ACC112 (cell line): ENCODE measurements at regions not wholly inside any gene's neighbourhood (a gene's known extent, or its start where the extent isn't known, plus 50 kb on each side); places are given as distances from the start of the nearest gene placed in this dataset.

ENCODE experiments used
- H2AFZ ChIP-seq: fragments of 200-600 bp; sonication (generic); one replicate; pipeline ENCODE4 v1.6.0; 2017; ENCODE audit warnings: antibody characterized with exemption, low read length; ENCODE audit not compliant: unreplicated experiment
- H3K27ac ChIP-seq: fragments of 200-600 bp; sonication (generic); 2 replicates; pipeline ENCODE4 v1.5.1; 2014; ENCODE audit warnings: low read depth, mild to moderate bottlenecking, antibody characterized with exemption, low read length, moderate library complexity
- H3K27me3 ChIP-seq: fragments of 200-600 bp; sonication (generic); 2 replicates; pipeline ENCODE4 v1.6.1; 2014; ENCODE audit warnings: mild to moderate bottlenecking, antibody characterized with exemption, low read length, moderate library complexity, mixed read lengths; ENCODE audit not compliant: insufficient read depth
- H3K36me3 ChIP-seq: fragments of 200-600 bp; sonication (generic); 2 replicates; pipeline ENCODE4 v1.6.1; 2016; ENCODE audit warnings: mild to moderate bottlenecking, antibody characterized with exemption, low read length, moderate library complexity, mixed read lengths; ENCODE audit not compliant: insufficient read depth
- H3K4me1 ChIP-seq: fragments of 200-600 bp; sonication (generic); one replicate; pipeline ENCODE4 v1.6.1; 2016; ENCODE audit warnings: low read length, mixed read lengths; ENCODE audit not compliant: insufficient read depth, unreplicated experiment, control insufficient read depth
- H3K4me3 ChIP-seq: fragments of 200-600 bp; sonication (generic); 2 replicates; pipeline ENCODE4 v1.5.1; 2014; ENCODE audit warnings: mild to moderate bottlenecking, low read depth, low read length
- H3K79me2 ChIP-seq: fragments of 200-600 bp; sonication (generic); one replicate; pipeline ENCODE4 v1.6.0; 2016; ENCODE audit warnings: low read length; ENCODE audit not compliant: control insufficient read depth, unreplicated experiment, insufficient read depth

DNA sequence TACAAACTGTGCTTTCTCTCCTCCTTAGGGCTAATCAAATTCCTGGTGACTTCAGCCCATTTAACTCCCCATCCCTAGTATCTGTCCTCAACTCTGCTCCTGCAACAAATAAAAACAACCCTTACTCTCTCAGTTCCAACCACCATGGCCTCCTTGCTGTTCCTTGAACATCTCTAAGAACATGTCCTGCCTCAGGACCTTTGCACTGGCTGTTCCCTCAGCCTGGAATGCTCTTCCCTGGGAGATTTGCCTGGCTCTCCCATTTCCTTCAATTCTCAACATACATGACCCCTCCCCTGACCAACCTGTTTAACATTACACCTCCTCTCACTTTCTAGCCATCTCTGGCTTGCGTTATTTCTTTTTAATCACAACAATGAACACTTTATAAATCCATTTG, 170.5 kb downstream of the PTPN11 start:
- H3K4me3 ChIP-seq, result no peak overlapping the region
- H2AFZ ChIP-seq, result no peak overlapping the region
- H3K4me1 ChIP-seq, result peaks cover 3% of the 10 kb centered on the region
- peaks cover 75% of the 10 kb centered on the region for H3K27me3 ChIP-seq
- no peaks in the 10 kb centered on the region for H3K79me2 ChIP-seq
- H3K36me3 ChIP-seq, result no peaks in the 10 kb centered on the region
- H3K27ac ChIP-seq, result no peak overlapping the region

DNA sequence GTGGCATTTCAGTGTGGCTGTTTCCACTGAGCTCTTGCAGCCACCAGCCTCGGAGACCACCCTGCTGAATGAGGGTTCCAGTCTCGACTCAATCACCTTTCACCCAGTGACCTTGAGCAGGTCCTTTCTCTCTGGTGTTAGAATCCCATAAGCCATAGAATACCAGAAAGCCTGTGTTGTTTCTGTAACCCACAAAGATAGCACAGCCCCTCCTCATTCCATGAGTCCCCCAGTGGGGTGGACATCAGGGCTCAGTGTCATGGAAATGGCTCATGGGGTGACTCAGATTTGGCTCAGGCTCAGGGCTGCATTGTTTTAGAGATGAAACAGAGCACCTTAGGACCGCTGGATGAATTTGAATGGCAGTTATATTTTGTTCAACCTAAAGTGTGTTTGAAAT, 171.5 kb downstream of the PTPN11 start:
- H3K27ac ChIP-seq, result no peak overlapping the region
- H3K79me2 ChIP-seq, result no peaks in the 10 kb centered on the region
- no peaks in the 10 kb centered on the region for H3K36me3 ChIP-seq
- H2AFZ ChIP-seq, result no peak overlapping the region
- H3K27me3 ChIP-seq, result peaks cover 80% of the 10 kb centered on the region
- peaks cover 3% of the 10 kb centered on the region for H3K4me1 ChIP-seq
- H3K4me3 ChIP-seq, result no peak overlapping the region

DNA sequence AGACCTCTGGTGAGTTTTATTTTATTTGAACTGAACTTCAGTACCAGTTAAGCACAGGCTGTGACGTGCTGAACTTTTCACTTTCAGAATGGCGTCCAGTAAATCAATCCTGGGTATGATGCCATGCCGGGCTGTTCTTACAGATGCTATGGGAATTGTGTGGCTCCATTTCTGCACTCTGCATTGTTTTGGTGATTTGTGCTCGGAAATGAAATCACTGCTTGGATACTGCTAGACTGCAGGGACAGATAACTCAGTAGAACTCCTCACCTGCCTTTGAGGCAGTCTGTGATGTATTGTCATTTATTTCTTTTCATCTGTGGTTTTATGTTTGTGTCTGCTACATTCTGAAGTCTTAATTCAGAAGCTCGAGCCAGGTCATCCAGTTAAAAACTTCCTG, 172.7 kb downstream of the PTPN11 start:
- Histone ChIP-seq H2AFZ (no peak overlapping the region), H3K4me3 (no peak overlapping the region), H3K27me3 (peaks cover 80% of the 10 kb centered on the region), H3K36me3 (no peaks in the 10 kb centered on the region), H3K27ac (no peak overlapping the region), H3K4me1 (peaks cover 3% of the 10 kb centered on the region), H3K79me2 (no peaks in the 10 kb centered on the region)

DNA sequence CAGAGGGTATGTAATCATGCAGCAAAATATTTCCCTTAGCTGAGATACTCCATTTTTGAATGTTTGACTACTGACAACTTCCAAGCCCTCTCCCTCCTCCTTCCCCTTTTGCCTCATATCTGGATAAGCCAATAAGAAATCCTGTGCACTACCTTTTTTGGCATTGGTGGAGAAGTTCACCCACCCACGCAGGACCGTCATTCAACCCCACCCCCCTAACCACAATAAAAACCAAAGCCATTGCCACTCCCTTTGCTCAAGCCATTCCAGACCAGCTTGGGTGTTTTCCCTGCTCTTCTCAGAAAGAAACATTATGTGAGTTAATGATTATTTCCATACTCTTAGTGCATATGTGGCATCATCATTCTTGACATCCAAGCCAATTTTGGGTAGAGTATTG, 176.7 kb downstream of the PTPN11 start:
- H2AFZ ChIP-seq, result no peak overlapping the region
- H3K36me3 ChIP-seq, result no peaks in the 10 kb centered on the region
- no peak overlapping the region for H3K27ac ChIP-seq
- H3K4me3 ChIP-seq, result no peak overlapping the region
- peaks cover 3% of the 10 kb centered on the region for H3K4me1 ChIP-seq
- no peaks in the 10 kb centered on the region for H3K79me2 ChIP-seq
- H3K27me3 ChIP-seq, result peaks cover 78% of the 10 kb centered on the region

DNA sequence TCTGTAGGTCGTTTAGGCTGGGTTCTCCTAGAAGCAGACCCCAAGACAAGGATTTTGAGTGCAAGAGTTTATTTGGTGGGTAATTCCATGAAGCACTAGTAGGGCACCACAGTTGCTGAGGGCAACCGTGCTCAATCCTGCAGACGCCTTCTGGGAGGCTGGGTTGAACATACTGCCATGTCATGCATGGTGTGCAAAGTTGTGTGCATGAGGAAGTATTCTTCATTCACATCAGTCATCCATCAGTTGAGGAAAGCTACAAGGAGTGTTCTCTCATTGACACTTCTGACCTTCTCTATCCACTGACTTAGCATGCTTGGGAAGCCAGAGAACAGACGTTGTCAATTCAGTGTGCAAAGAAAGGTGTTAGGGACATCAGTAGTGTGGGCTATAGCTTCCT, 179.2 kb downstream of the PTPN11 start:
- Histone ChIP-seq H3K36me3 (no peaks in the 10 kb centered on the region), H3K27ac (no peak overlapping the region), H3K27me3 (peaks cover 94% of the 10 kb centered on the region), H2AFZ (no peak overlapping the region), H3K4me1 (peaks cover 3% of the 10 kb centered on the region), H3K79me2 (no peaks in the 10 kb centered on the region), H3K4me3 (no peak overlapping the region)

DNA sequence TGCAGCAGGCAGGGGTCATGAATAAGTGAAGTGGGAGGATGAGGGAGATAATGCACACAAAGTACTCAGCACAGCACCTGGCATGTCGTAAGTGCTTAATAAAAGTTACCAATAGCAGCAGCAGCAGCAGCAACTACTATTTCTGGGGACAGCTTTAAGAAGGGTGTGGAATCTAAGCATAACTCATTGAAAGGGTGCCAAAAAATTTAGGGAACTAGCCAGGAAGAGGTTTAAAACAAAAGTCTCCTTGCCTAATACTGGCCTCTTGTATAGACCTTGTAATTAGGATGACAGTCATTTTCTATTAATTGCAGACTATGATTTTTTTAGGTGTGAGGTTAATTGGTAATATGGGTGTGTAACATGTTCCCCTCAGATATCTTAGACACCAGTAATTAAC, 179.9 kb downstream of the PTPN11 start:
- no peak overlapping the region for H3K27ac ChIP-seq
- H3K4me3 ChIP-seq, result no peak overlapping the region
- H3K36me3 ChIP-seq, result no peaks in the 10 kb centered on the region
- no peak overlapping the region for H2AFZ ChIP-seq
- no peaks in the 10 kb centered on the region for H3K79me2 ChIP-seq
- peaks cover 3% of the 10 kb centered on the region for H3K4me1 ChIP-seq
- H3K27me3 ChIP-seq, result peaks cover 93% of the 10 kb centered on the region

DNA sequence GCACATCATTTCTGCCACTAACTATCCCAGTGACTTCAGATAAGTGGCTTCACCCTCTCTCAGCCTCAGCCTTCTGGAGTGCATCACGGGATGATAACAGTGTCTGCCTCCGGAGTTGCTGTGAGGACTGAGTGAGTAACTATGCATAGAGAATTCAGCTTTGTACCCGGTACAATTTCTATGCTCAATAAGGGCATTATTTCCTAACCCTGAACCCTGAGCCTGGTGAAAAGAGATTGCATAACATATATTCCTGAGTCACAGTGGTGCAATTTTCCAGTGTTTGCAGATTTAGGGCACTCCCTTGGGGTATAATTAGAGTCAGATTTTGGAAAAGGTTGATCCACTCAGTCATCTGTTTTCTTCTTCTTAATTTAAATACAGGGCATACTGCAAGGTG, 181.1 kb downstream of the PTPN11 start:
- no peaks in the 10 kb centered on the region for H3K36me3 ChIP-seq
- H3K27ac ChIP-seq, result no peak overlapping the region
- H3K4me1 ChIP-seq, result peaks cover 3% of the 10 kb centered on the region
- no peak overlapping the region for H3K4me3 ChIP-seq
- H3K79me2 ChIP-seq, result no peaks in the 10 kb centered on the region
- H2AFZ ChIP-seq, result no peak overlapping the region
- H3K27me3 ChIP-seq, result peaks cover 93% of the 10 kb centered on the region

DNA sequence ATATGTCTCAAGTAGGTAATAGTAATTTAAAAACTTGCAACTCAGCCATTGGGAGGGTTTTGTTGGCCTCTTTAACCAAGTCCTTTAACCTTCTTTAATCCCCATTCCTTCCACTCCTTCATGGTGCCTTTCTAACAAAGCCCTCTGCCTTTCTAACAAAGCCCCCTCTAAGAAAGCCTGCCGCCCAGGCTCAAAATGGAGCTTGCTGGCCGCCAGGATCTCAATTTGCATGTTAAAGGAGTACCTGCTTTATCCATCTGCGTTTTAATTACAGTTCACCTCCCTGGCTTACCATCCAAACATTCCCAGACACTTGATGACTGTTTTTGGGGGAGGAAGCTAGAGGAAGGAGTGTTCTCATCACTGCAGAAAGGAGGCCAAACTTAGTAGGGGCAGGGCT, 183.4 kb downstream of the PTPN11 start:
- Histone ChIP-seq H3K27ac (no peak overlapping the region), H3K4me1 (peaks cover 3% of the 10 kb centered on the region)

DNA sequence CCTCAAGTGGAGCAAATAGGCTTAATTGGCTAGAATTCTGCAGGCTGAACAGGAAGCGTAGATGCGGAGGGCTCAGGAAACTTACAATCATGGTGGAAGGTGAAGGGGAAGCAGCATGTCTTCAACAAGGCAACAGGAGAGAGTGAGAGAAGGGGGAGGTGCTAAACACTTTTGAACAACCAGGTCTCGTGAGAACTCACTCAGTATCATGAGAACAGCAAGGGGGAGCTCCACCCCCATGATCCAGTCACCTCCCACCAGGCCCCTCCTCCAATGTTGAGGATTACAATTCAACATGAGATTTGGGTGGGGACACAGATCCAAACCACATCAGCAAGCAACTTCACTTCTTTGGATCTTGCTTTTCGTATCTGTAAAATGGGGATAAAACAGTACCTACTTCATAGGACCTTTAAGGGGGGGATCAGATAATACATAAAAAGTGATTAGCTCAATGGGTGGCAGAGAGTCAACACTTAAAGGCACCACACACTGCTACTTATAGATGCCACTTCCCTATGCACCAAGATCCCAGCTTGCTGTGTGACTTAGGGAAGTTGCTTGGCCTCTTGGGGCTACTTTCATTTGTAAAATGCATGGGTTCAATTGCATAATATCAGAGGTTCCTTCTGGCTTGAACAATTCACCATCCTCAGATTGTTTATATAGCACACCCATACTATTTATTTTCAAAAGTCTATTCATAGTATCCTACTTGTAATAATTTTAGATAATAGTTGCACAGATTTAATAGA, 184.8 kb upstream of the RPH3A start:
- no peaks in the 10 kb centered on the region for H3K36me3 ChIP-seq
- peaks cover 91% of the 10 kb centered on the region for H3K27me3 ChIP-seq
- H3K4me3 ChIP-seq, result no peak overlapping the region
- H3K4me1 ChIP-seq, result no peaks in the 10 kb centered on the region
- H2AFZ ChIP-seq, result no peak overlapping the region
- no peaks in the 10 kb centered on the region for H3K79me2 ChIP-seq
- H3K27ac ChIP-seq, result no peak overlapping the region

More for the DNA sequence above, 183.4 kb downstream of the PTPN11 start:
- no peak overlapping the region for H2AFZ ChIP-seq
- H3K27me3 ChIP-seq, result peaks cover 93% of the 10 kb centered on the region
- no peaks in the 10 kb centered on the region for H3K79me2 ChIP-seq
- no peaks in the 10 kb centered on the region for H3K36me3 ChIP-seq
- no peak overlapping the region for H3K4me3 ChIP-seq

DNA sequence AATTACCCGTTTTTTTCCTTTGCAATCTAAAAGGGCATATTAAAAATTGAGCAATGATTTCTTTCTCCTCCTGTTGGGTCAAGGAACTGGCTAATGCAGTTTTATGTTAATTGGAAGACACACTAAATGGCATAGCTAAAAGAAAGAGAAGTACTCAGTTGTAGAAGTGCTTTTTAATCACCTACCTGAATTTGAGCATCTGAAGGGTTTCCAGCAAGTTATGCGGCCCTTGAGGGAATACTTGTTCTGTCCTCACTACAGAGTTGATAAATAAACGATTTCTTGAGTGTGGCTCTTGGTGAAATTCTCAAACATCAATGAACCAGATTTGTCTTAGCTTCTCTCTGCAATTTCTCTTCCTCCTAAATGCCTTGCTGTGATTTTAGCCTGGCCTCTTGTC, 184.1 kb upstream of the RPH3A start:
- no peak overlapping the region for H3K27ac ChIP-seq
- H3K27me3 ChIP-seq, result peaks cover 89% of the 10 kb centered on the region
- no peaks in the 10 kb centered on the region for H3K79me2 ChIP-seq
- no peaks in the 10 kb centered on the region for H3K36me3 ChIP-seq
- no peak overlapping the region for H3K4me3 ChIP-seq
- no peaks in the 10 kb centered on the region for H3K4me1 ChIP-seq
- H2AFZ ChIP-seq, result no peak overlapping the region

DNA sequence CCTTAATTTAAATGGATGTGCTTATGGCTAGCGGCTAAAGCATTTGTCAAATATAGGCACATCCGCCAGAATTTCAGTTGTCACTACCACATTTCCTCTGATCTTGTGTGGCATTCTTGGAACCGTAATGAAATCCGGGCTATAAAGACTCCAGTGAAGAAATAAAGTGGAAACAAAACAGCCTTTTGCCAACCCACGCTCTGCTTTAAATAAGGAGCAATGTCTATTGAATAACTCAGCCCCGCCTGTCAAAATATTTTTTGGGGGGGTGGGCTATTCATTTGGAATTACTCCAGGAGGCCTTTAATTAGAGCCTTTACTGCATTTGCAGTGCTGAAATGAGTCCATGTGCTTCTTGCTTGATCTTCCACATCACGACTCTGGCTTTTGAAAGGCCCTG, 179.6 kb upstream of the RPH3A start:
- peaks cover 87% of the 10 kb centered on the region for H3K27me3 ChIP-seq

More for the DNA sequence above, 179.6 kb upstream of the RPH3A start:
- Histone ChIP-seq H2AFZ (no peak overlapping the region), H3K36me3 (no peaks in the 10 kb centered on the region), H3K79me2 (no peaks in the 10 kb centered on the region), H3K4me1 (no peaks in the 10 kb centered on the region), H3K27ac (no peak overlapping the region), H3K4me3 (no peak overlapping the region)
